Skin epidermis (tissue), 12 donors: ENCODE measurements at regions not wholly inside any gene's neighbourhood (a gene's known extent, or its start where the extent isn't known, plus 50 kb on each side); places are given as distances from the start of the nearest gene placed in this dataset.
A peak's percentile ranks its signal among the peaks of the same experiment; 100 is the strongest.
"Not testable (repeated sequence)": the region's sequence is repeated elsewhere in the genome, so short reads cannot be mapped to it uniquely, and the experiment has no call there.

Experiments used
- H3K27ac ChIP-seq, 21 experiments: fragments of 200-600 bp; sonication (generic) in 11 of 21; one replicate each; pipeline ENCODE4 v1.5.0; 2020; ENCODE audit warnings: mild to moderate bottlenecking in 3 of 21, inconsistent platforms in 2 of 21, moderate library complexity in 2 of 21
- H3K4me3 ChIP-seq, 7 experiments: fragments of 200-600 bp; sonication (generic) in 2 of 7; one replicate each; pipeline ENCODE4 v1.5.0; 2020; ENCODE audit warnings: inconsistent platforms in 2 of 7, mild to moderate bottlenecking in 2 of 7, moderate library complexity in 1 of 7

DNA sequence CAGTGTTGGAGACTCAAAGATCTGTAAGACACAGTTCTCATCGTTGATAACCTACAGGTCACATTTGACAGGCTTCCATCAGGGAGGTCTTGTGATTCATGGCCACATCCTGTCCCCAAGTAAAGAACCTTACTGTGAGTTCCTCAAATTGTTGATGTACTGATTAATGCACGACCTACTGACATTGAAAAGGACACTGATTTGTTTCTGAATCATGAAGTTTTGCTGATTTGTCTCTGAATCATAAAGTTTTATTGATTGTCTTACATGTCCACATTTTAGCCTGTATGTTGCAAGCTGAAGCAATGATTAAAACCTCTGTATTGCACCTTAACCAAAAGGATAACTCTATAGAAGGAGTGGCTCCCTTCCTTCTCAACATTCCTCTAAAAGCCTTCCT is 476.3 kb upstream of the RUNX1 start:
- H3K27ac ChIP-seq, result no peak overlapping the region
- no peak overlapping the region for H3K4me3 ChIP-seq

DNA sequence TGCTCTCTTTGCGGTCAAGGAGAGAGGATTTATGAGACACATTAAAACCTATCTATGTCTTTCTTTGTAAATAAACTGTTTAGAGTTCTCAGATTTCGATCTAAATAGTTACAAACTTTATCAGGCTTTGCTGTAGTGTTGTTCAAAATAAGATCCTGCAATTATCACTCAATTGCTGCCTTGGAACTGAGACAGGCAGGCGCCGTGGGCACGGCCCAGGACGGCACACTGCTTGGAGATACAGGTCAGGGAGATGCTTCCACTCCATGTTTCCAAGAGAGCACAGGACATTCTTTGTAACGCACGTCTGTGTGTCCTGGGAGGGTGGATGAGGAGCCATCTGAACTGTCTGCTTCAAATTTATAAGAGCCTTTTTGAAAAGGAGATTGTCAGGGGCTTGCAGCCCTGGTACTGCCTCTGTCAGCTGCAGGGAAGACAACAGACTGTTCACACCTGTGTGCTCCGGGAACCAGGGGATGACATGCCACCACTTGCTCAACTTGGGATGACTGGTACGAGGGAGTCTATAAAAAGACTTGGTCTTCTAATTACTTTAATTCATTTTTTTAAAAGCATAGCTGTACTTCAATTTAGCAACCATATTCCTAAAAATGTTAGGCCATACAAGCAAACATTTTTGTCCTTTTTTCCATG is 472.9 kb upstream of the RUNX1 start:
- H3K27ac ChIP-seq, result no peak overlapping the region
- no peak overlapping the region for H3K4me3 ChIP-seq

DNA sequence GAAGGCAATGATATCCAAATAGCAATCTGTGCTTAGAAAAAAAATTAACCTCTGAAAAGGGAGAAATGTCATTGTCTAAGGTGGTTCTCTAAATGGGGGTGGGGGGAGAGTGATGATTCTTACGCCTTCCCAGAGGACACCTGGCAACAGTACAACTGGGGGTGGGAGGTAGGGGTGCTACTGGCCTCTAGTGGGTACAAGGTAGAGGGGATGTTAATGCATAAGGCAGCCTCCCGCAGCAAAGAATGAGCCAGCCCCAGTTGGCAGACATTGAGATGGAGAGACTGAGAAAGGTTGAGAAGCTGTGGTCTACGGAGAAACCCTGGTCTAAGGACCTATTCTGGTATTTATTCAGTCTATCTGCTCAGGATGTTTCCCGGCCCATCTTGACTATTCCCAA is 472.2 kb upstream of the RUNX1 start:
- H3K4me3 ChIP-seq, result no peak overlapping the region
- H3K27ac ChIP-seq, result no peak overlapping the region

DNA sequence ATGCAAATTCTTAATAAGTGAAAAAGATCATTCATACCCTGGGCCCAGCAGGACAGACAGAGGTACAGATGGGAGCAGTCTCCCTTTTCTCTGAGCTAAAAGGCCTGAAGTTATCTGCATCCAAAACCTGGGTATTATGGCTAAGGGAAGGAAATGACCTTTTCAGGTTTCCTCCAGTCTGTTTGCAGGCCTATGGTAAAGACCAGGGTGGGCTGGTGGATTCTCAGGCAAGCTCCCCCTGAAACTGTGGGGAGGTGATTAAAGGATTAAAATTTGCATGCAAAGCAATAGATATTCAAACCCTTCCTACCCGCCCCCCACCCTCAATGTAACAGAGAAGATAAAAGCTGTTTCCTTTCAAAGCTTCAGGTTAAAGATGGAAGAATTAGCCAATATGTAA is 471.8 kb upstream of the RUNX1 start:
- Histone ChIP-seq H3K27ac (no peak overlapping the region), H3K4me3 (no peak overlapping the region)

DNA sequence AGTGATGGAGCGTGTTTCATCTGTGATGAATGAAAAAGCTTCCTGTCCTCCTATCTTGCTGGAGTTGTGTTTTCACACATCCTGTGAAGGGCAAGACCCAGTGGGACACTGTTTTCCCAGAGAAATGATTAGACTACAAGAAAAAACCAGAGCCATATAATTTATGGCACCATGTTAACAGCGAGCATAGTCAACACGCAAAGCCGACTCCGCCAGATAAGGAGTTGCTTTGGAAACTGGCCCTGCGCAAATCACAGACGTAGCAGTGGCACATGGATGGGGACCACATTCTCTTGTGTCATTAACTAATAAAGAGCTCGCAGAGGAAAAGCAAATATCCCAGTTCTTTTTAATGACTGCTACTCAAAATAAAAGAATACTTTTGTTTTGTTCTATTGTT is 471.2 kb upstream of the RUNX1 start:
- H3K4me3 ChIP-seq, result no peak overlapping the region
- H3K27ac ChIP-seq, result no peak overlapping the region

DNA sequence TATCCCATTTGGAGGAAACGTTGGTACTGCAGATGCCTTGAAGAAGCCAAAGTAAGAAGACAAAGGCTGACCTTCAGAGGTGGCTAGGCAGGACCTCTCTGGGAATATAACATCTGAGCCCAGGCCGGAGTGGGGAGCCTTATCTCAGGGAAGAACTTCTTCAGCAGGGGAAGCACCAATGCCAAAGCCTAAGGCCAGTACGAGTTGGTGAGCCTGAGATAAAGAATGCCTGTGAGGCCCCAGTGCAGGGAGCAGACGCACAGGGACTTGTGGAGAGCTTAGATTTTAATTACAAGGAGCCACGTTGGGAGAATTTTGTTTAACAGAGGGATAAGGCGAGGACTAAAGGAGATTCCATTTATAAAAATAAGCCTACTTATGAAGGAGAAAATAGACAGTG is 468.8 kb upstream of the RUNX1 start:
- no peak overlapping the region for H3K27ac ChIP-seq
- no peak overlapping the region for H3K4me3 ChIP-seq

DNA sequence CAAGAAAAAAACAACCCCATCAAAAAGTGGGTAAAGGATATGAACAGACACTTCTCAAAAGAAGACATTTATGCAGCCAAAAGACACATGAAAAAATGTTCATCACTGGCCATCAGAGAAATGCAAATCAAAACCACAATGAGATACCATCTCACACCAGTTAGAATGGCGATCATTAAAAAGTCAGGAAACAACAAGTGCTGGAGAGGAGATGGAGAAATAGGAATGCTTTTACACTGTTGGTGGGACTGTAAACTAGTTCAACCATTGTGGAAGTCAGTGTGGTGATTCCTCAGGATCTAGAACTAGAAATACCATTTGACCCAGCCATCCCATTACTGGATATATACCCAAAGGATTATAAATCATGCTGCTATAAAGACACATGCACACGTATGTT is 467.2 kb upstream of the RUNX1 start:
- H3K4me3 ChIP-seq, H3K27ac ChIP-seq: not testable (repeated sequence)

DNA sequence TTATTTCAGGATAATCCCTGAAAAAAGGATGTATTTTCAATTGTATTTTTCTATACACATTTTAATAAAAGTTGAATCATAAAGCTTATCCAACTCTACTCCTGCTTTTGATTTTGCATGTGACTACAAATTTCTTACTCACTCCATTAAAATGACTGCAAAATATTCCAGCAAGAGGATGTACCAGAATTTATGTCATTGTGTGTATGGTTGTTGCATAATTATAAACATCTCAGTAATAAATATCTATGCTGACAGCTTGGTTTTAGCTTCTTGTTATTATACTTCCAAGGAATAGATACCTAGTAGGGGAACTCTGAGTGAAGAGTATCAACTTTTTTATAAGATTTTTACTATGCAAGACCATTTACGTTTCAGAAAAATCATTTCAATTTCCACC is 463.2 kb upstream of the RUNX1 start:
- H3K27ac ChIP-seq, result peak overlapping the region in 4 of 21 experiments; percentile 13 to 63 (median 44)
- no peak overlapping the region for H3K4me3 ChIP-seq

DNA sequence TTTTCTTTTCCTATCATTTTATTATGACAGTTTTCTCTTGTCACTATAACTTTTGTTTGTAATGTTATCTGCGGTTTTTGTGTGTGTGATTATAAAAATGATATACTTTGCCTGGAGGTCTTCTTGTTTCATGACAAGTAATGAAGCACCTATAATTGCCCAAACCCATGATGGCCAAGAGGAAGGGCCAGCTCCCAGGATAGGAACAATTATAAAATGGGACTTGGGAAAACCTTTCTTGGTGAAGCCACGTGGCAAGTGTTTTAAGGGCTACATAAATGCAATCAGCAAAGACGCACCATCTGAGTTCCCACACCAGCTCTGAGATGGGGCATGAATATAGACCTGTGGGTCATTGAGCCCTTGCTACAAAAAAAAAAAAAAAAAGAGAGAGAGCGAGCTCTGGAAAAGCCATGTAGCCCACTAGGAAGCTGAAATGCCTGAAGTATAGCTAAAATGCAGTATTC is 462.6 kb upstream of the RUNX1 start:
- H3K4me3 ChIP-seq, result no peak overlapping the region
- peak overlapping the region in 7 of 21 experiments; percentile 3 to 63 (median 28) for H3K27ac ChIP-seq

DNA sequence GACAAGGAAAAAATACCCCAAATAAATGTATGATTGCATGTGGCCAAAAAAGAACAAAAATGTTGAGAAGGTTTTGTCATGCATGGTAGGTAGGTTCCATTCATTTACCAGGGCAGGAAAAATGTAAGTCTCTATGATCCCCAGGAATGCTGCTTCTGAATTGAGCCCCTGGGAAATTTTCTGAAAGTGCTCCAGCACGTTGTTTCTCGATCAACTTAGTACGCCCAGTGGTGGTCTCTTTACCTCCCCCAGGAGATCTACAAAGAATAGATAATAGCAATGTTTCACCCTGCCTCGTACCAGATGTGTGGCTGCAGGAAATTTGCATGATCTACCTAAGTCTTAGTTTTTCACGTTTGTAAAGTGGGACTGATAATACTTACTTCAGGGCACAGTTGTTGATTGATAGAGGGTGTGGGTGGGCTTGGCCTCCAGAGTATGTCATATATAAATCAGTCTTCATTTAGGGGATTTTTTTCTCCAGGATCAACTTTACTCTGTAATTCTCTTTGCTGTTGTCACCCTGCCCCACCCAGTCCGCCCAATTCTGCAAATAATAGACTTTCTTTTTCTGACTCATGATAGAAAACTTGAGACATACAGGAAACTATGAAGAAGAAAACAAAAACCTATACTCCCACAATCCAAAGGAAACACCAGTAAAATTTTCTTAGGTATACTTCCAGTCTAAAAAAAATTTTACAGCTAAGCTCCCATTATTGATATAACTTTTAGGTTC is 462.0 kb upstream of the RUNX1 start:
- Histone ChIP-seq H3K27ac (peak overlapping the region in 4 of 21 experiments; percentile 0 to 63 (median 45)), H3K4me3 (no peak overlapping the region)

DNA sequence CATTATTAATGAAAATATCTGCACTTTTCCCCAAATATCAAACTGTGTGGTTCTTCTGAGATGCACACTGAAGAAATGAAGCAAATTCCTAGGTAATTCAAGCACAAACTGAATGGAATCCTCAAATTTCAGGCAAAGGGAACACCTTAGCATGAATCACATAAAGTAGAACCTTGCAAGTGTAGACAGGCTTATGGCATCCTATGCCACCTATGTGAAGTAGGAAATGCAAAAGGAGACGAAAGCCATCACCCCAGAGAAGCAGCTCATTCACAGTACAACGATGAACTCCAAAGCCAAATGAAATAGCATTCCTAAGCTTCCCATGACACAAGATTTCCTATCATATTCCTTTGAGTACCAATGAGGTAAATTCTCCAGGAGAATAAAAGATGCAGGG is 461.2 kb upstream of the RUNX1 start:
- no peak overlapping the region for H3K4me3 ChIP-seq
- peak overlapping the region in 1 of 21 experiments; percentile 52 for H3K27ac ChIP-seq

DNA sequence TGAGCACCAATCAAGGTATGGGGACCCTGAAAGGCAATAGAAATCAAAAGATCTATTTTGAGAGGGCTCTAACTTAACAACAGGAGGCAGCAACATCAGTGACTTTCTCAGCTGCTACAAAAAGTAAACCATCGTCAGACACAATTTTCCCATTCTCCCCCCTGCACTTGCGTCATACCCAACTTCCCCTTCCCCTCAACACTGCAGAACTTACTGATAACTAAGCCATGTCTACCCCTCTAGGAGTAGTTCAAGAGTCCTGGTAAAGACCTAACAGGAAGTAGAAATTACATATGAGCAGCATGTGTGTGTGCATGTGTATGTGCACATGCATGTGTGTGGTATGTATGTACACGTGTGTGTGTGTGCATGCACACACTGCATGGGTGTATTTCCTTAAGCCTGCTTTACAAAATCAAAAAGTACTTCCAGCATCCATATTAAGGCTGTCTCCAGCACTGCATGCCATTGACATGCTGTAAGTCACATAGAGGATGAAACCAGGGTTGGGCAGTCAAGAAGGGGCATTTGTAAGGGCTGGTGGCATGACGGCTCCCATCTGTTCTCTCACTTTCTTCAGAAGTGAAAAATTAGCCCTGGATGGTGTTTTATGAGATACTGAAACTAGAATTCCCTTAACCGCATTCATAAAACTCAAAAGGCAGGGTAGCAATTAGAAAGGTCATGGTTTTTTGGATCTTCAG is 460.1 kb upstream of the RUNX1 start:
- no peak overlapping the region for H3K4me3 ChIP-seq
- peak overlapping the region in 9 of 21 experiments; percentile 19 to 55 (median 45) for H3K27ac ChIP-seq

DNA sequence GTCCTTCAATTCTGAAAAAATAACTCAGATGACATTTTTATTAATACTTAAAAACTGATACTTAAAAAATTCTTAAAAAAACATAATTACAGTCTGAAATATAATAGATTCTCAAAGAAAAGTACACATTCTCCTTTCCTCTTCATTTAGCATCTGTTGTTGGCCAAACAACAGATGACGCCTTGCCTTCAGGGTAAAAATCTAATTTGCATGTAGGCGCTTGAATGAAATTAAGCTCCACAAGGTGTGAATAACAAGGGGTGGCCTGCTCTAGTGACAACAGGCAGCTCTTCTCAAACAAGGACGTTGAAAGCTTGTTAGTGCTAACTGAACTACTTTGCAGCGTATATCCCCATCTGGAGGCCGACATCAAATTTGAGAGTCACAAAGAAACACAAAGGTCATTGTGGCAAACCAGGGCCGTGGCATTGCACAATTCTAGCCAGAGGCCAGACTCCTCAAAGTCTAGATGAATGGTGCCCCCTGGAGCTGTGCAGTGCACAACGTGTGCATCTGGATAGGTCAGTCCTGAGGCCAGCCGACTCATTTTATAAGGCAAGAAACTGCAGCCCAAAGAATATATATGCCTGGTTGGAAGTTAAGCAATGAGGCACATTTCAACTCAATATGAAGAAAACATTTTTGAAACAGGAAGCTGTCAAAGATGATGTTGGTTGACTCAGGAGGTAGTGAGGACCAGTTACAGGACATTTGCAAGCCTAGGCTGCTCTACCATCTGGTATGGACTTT is 459.2 kb upstream of the RUNX1 start:
- Histone ChIP-seq H3K27ac (peak overlapping the region in 9 of 21 experiments; percentile 19 to 55 (median 45)), H3K4me3 (no peak overlapping the region)

DNA sequence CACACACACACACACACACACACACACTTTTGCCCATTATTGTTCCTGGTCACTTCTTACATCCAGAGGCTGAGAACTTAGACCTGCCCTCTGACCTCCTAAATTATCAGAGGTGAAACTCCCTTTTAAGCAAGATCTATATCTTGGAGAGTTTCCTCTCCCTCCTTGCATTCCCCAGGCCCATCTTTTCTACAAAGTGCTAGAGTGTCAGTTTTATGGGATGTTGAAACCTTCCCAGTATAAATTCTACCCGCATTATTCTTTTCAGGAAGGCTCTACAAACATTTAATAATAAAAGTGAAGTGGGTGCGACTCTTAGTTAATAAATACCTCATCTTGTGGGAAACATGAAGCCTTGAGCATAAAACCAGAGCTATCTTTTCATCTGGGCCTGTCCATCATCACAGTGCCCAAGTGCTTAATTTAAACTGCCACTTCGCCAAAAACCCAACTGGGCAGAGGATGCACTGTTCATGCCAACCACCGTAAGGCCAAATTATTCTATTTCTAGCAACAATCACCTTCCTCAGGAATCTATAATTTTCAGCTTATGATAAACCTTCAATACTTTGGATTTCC is 458.2 kb upstream of the RUNX1 start:
- Histone ChIP-seq H3K4me3 (no peak overlapping the region), H3K27ac (peak overlapping the region in 2 of 21 experiments; percentile 40 to 56)

DNA sequence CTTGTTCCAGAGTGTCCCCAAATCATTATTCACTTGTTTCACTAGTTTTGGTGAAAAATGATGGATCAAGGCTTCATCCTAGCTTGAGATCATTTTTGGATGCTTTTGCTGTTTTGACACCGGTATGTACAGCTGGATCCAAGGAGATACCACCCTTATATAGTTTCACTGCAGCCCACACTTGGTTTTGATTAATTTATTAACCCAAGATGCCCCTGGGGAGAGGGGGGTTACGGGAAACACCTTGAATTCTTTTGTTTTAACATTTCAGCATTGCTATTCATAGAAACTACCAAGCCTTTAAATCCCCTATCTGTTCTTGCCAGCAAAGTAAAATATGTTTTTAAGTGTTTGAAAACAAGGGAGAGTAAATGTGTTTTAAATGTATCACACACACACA is 457.7 kb upstream of the RUNX1 start:
- Histone ChIP-seq H3K27ac (peak overlapping the region in 2 of 21 experiments; percentile 40 to 56), H3K4me3 (no peak overlapping the region)

DNA sequence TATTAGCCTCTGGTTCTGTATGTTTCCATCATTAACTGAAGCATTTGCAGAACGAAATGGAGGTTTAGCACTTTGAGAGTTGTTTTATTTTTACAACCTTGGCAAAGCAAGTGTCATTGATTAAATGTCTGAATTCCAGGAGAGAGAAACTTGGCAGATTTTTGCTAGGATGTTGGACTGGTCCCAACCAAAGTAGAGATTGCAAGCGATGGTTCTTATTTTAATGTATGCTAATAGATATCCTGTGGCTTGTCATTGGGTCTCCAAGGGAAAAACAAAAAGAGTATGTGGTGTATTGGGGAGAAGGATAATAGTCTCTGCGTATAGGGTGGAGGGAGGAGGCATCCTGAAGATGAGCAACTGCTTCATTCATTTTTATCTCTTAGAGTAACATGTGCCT is 457.2 kb upstream of the RUNX1 start:
- H3K4me3 ChIP-seq, result no peak overlapping the region
- peak overlapping the region in 2 of 21 experiments; percentile 40 to 56 for H3K27ac ChIP-seq

DNA sequence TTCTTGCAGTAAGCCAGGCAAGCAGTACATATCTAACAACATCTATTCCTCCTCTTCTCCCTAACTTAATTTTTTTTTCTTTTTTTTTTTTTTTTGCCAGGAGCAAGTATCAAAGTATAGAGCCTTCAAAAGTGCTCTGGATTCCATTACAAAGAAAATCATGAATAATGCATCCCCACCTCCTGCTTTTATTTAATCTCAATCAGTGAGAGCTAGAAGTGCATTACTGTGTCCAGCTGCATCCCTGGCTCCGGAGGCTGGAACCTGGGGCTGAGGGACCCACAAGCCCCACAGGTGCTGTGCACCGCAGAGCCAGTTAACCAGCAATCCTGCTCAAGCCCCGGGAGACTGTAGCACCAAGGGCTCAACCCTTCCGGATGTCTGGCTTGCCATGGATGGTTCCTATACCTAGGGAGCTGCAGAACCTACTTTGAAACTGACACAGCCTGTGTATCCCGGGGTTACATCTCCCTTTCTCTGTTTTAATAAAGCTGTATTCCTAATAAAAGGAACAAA is 455.9 kb upstream of the RUNX1 start:
- no peak overlapping the region for H3K4me3 ChIP-seq
- H3K27ac ChIP-seq, result peak overlapping the region in 8 of 21 experiments; percentile 19 to 81 (median 60)

DNA sequence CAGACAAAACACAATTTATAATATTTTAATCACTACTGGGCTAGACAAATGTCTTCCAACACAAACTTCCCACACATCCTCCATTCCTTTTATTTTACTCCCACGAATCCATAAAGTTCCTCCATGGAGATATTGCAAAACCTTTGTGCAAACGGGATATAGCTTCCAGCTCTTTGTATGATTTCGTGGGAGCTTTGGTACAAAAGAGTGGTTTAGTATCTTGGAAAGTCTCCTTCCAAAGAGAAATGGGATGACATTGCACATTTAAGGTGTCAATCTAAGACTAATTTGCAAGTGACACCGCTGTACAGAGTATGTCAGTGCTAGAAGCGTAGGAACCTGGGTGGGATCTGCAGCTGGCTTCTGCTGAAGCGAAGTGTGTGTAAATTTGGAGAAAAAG is 455.2 kb upstream of the RUNX1 start:
- peak overlapping the region in 13 of 21 experiments; percentile 2 to 81 (median 54) for H3K27ac ChIP-seq
- no peak overlapping the region for H3K4me3 ChIP-seq

DNA sequence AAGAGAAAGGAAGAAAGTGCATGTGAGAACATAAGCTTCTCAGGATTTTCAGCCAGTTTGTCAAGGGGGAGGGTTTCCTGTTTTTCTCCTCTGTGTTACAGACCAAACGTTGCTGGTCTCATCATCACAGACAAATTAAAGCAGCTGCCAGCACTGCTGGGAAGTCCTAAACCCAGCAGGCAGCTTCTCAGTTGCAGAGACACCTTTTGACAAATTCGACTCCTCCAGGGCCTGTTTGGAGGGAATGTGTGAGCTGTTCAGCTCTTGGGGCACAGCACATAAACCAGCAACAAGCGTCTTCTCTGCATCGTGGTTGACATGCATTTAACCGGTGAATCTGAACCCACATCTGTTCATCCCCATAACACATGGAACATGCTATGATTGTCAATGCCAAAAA is 454.6 kb upstream of the RUNX1 start:
- no peak overlapping the region for H3K4me3 ChIP-seq
- H3K27ac ChIP-seq, result peak overlapping the region in 15 of 21 experiments; percentile 18 to 81 (median 54)
